Gastrocnemius medialis (tissue), 4 donors: ENCODE measurements at regions not wholly inside any gene's neighbourhood (a gene's known extent, or its start where the extent isn't known, plus 50 kb on each side); places are given as distances from the start of the nearest gene placed in this dataset.

ENCODE experiments used
- POLR2A ChIP-seq, 2 donors: fragments of 450-650 bp; IDR thresholded peaks; one replicate each; pipeline ENCODE4 v1.6.1; 2017; ENCODE audit warnings: antibody characterized with exemption in 2 of 2, mild to moderate bottlenecking in 2 of 2, moderate library complexity in 2 of 2
- TF ChIP-seq, protein P1 (sequence below), 5 experiments: fragments of 450-650 bp in 3 of 5; fragments of 200-600 bp in 2 of 5; sonication (generic) in 2 of 5; IDR thresholded peaks in 4 of 5; conservative IDR thresholded peaks in 1 of 5; 1 replicate in 4 of 5; 2 replicates in 1 of 5; pipeline ENCODE4 v1.5.1; 2016 to 2019; ENCODE audit warnings: antibody characterized with exemption in 5 of 5, mild to moderate bottlenecking in 3 of 5, moderate library complexity in 3 of 5

DNA sequence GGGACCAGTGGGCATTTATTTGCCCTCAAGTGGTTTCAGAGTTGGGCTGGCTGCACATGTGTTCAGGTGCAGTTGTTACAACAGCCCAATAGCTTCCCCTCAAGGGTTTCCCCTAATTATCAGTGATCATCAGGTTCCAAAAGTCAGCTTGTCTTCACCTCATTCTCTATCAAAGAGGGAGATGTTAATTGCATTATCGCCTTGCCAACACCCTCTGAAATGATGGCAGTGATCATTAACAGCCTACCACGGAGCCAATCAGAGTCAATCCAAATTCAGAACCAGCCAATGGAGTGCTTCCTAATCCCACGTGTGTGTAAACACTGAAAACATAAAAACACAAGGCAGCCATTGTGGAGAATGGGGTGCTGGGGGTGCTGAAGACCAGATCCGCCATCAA lies 248.4 kb upstream of the ZNF507 start:
- TF ChIP-seq, protein P1, sequence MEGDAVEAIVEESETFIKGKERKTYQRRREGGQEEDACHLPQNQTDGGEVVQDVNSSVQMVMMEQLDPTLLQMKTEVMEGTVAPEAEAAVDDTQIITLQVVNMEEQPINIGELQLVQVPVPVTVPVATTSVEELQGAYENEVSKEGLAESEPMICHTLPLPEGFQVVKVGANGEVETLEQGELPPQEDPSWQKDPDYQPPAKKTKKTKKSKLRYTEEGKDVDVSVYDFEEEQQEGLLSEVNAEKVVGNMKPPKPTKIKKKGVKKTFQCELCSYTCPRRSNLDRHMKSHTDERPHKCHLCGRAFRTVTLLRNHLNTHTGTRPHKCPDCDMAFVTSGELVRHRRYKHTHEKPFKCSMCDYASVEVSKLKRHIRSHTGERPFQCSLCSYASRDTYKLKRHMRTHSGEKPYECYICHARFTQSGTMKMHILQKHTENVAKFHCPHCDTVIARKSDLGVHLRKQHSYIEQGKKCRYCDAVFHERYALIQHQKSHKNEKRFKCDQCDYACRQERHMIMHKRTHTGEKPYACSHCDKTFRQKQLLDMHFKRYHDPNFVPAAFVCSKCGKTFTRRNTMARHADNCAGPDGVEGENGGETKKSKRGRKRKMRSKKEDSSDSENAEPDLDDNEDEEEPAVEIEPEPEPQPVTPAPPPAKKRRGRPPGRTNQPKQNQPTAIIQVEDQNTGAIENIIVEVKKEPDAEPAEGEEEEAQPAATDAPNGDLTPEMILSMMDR (IDR thresholded peaks at IDR 0.05 in 4 of 5, conservative IDR thresholded peaks at IDR 0.05 in 1 of 5) = no peak
- TF ChIP-seq POLR2A (IDR thresholded peaks at IDR 0.05) = no peak
